Keratinocyte (primary cell): ENCODE measurements at regions not wholly inside any gene's neighbourhood (a gene's known extent, or its start where the extent isn't known, plus 50 kb on each side); places are given as distances from the start of the nearest gene placed in this dataset.

Experiments
- DNase-seq: peaks from one replicate; pipeline ENCODE4 v3.0.0-alpha.2; 2011; ENCODE audit warnings: low read depth, missing footprints, low spot score
- FAIRE-seq: peaks from 2 replicates; lab custom pipeline; 2011; peaks lifted over from hg19 to GRCh38; lab: Jason Lieb, UNC
- H2AFZ ChIP-seq: 2 replicates; pipeline ENCODE4 v1.6.0; 2012; ENCODE audit warnings: low read length, control low read depth, inconsistent platforms; ENCODE audit not compliant: control insufficient read depth
- H3K27ac ChIP-seq: 2 replicates; pipeline ENCODE4 v1.5.1; 2011; ENCODE audit warnings: low read length; ENCODE audit not compliant: control insufficient read depth, insufficient read depth
- H3K27me3 ChIP-seq: 3 replicates; pipeline ENCODE4 v1.6.0; 2011; ENCODE audit warnings: low read length; ENCODE audit not compliant: control insufficient read depth, insufficient read depth; ENCODE audit errors: extremely low read depth
- H3K36me3 ChIP-seq, 2 experiments: 2 replicates in 1 of 2; 3 replicates in 1 of 2; pipeline ENCODE4 v1.5.1; 2011; ENCODE audit warnings: low read length in 2 of 2, mild to moderate bottlenecking in 1 of 2; ENCODE audit not compliant: control insufficient read depth in 2 of 2, insufficient read depth in 2 of 2; ENCODE audit errors: extremely low read depth in 1 of 2
- H3K4me1 ChIP-seq: 3 replicates; pipeline ENCODE4 v1.5.1; 2011; ENCODE audit warnings: low read length; ENCODE audit not compliant: control insufficient read depth, insufficient read depth; ENCODE audit errors: extremely low read depth
- H3K4me2 ChIP-seq: 3 replicates; pipeline ENCODE4 v1.6.0; 2011; ENCODE audit warnings: low read depth, low read length; ENCODE audit not compliant: control insufficient read depth, insufficient read depth; ENCODE audit errors: extremely low read depth
- H3K4me3 ChIP-seq, 3 experiments: fragments of 200-600 bp in 1 of 3; sonication (generic) in 1 of 3; 2 replicates in 2 of 3; 3 replicates in 1 of 3; pipeline ENCODE4 v1.5.1; 2011 to 2016; ENCODE audit warnings: low read length in 3 of 3, mild to moderate bottlenecking in 3 of 3, control low read depth in 2 of 3, inconsistent platforms in 1 of 3, low read depth in 1 of 3, mixed read lengths in 1 of 3, mixed run types in 1 of 3, moderate library complexity in 1 of 3; ENCODE audit not compliant: control insufficient read depth in 2 of 3, insufficient read depth in 2 of 3; ENCODE audit errors: extremely low read depth in 1 of 3
- H3K79me2 ChIP-seq: 2 replicates; pipeline ENCODE4 v1.6.0; 2012; ENCODE audit warnings: low read length; ENCODE audit not compliant: control insufficient read depth, insufficient read depth
- H3K9ac ChIP-seq: 3 replicates; pipeline ENCODE4 v1.6.0; 2011; ENCODE audit warnings: low read length; ENCODE audit not compliant: control insufficient read depth, insufficient read depth; ENCODE audit errors: extremely low read depth
- H3K9me1 ChIP-seq: 3 replicates; pipeline ENCODE4 v1.6.0; 2011; ENCODE audit warnings: low read length; ENCODE audit not compliant: control insufficient read depth, insufficient read depth; ENCODE audit errors: extremely low read depth
- H3K9me3 ChIP-seq: 2 replicates; pipeline ENCODE4 v1.5.1; 2012; ENCODE audit warnings: low read depth, low read length; ENCODE audit not compliant: control insufficient read depth
- H4K20me1 ChIP-seq: 3 replicates; pipeline ENCODE4 v1.6.0; 2011; ENCODE audit warnings: low read length; ENCODE audit not compliant: control insufficient read depth, insufficient read depth; ENCODE audit errors: extremely low read depth
- CTCF ChIP-seq, 3 experiments: IDR thresholded peaks in 1 of 3; conservative IDR thresholded peaks in 1 of 3; optimal IDR thresholded peaks in 1 of 3; 2 replicates in 2 of 3; 3 replicates in 1 of 3; pipeline versions ENCODE3 to v1.5.1; 2011; ENCODE audit warnings: low read length in 3 of 3, mild to moderate bottlenecking in 3 of 3, moderate library complexity in 2 of 3, control low read depth in 1 of 3, inconsistent platforms in 1 of 3; ENCODE audit not compliant: insufficient read depth in 2 of 3; ENCODE audit errors: extremely low read depth in 1 of 3
- EZH2 ChIP-seq: IDR thresholded peaks from one replicate; pipeline ENCODE4 v1.6.1; 2012; ENCODE audit warnings: inconsistent platforms, mild to moderate bottlenecking, low read length, moderate library complexity
- dilution Hi-C: fragments of 300-500 bp; cut with MboI; formaldehyde crosslinking; loops from one replicate; pipeline ENCODE4 v1.7.0; 2020; ENCODE audit warnings: low sequenced_read_pairs; ENCODE audit not compliant: extremely low pct_ligation_motif_present

- Histone ChIP-seq H3K4me3 (no peak overlapping the region), H3K27ac (no peak overlapping the region), H2AFZ (no peak overlapping the region), H3K9me1 (no peaks in the 10 kb centered on the region), H3K9ac (no peak overlapping the region), H3K79me2 (no peaks in the 10 kb centered on the region), H3K4me2 (no peak overlapping the region), H4K20me1 (no peaks in the 10 kb centered on the region), H3K9me3 (no peaks in the 10 kb centered on the region), H3K4me1 (no peaks in the 10 kb centered on the region), H3K36me3 (no peaks in the 10 kb centered on the region), H3K27me3 (no peaks in the 10 kb centered on the region)
- DNase-seq (no peak), FAIRE-seq (no peak)
- dilution Hi-C loops, result no loop called here
- TF ChIP-seq CTCF (optimal IDR thresholded peaks at IDR 0.05 in 1 of 3, IDR thresholded peaks at IDR 0.05 in 1 of 3, conservative IDR thresholded peaks at IDR 0.05 in 1 of 3; ENCODE audit: extremely low read depth in 1 of 3, insufficient read depth in 2 of 3, low read length in 3 of 3) (no peak), EZH2 (no peak)
These were observed 359.5 kb upstream of the ETAA1 start for GRCh38 chr2:67037655-67038054.

- Histone ChIP-seq H3K9me3 (no peaks in the 10 kb centered on the region), H2AFZ (no peak overlapping the region), H3K4me3 (no peak overlapping the region), H3K4me1 (no peaks in the 10 kb centered on the region), H3K36me3 (no peaks in the 10 kb centered on the region), H3K4me2 (no peak overlapping the region), H3K27me3 (no peaks in the 10 kb centered on the region), H3K9ac (no peak overlapping the region), H4K20me1 (no peaks in the 10 kb centered on the region), H3K27ac (no peak overlapping the region), H3K9me1 (no peaks in the 10 kb centered on the region), H3K79me2 (no peaks in the 10 kb centered on the region)
- DNase-seq (no peak), FAIRE-seq (no peak)
- TF ChIP-seq EZH2 (no peak), CTCF (optimal IDR thresholded peaks at IDR 0.05 in 1 of 3, IDR thresholded peaks at IDR 0.05 in 1 of 3, conservative IDR thresholded peaks at IDR 0.05 in 1 of 3; ENCODE audit: extremely low read depth in 1 of 3, insufficient read depth in 2 of 3, low read length in 3 of 3) (no peak)
- dilution Hi-C loops, result no loop called here
These were observed 358.9 kb upstream of the ETAA1 start for GRCh38 chr2:67038195-67038594.
